Thyroid gland (tissue), 4 donors: ENCODE measurements at regions not wholly inside any gene's neighbourhood (a gene's known extent, or its start where the extent isn't known, plus 50 kb on each side); places are given as distances from the start of the nearest gene placed in this dataset.

ENCODE experiments used
- DNase-seq, 2 donors: peaks; one replicate each; pipeline ENCODE4 v3.0.0-alpha.2; 2019
- H3K27ac ChIP-seq, 3 donors: fragments of 200-600 bp; sonication (generic); 1 replicate in 2 of 3; 2 replicates in 1 of 3; pipeline ENCODE4 v1.5.1; 2016 to 2019; ENCODE audit warnings: mild to moderate bottlenecking in 1 of 3, moderate library complexity in 1 of 3
- H3K27me3 ChIP-seq: fragments of 200-600 bp; sonication (generic); one replicate; pipeline ENCODE4 v1.5.1; 2019
- H3K36me3 ChIP-seq, 2 donors: fragments of 200-600 bp; sonication (generic); one replicate each; pipeline ENCODE4 v1.5.1; 2016 to 2019
- H3K4me1 ChIP-seq, 2 donors: fragments of 200-600 bp; sonication (generic); one replicate each; pipeline ENCODE4 v1.5.1; 2017 to 2019
- H3K4me3 ChIP-seq, 3 donors: fragments of 200-600 bp; sonication (generic); replicated peaks in 1 of 3; 1 replicate in 2 of 3; 2 replicates in 1 of 3; pipeline ENCODE4 v1.5.1; 2016; ENCODE audit warnings: mild to moderate bottlenecking in 1 of 3
- H3K9me3 ChIP-seq: fragments of 200-600 bp; sonication (generic); one replicate; pipeline ENCODE4 v1.5.1; 2017
- CTCF ChIP-seq, 6 experiments: fragments of 200-600 bp in 3 of 6; fragments of 450-650 bp in 3 of 6; sonication (generic) in 3 of 6; IDR thresholded peaks; one replicate each; pipeline ENCODE4 v1.5.1; 2016 to 2019; ENCODE audit warnings: antibody characterized with exemption in 6 of 6, mild to moderate bottlenecking in 2 of 6, inconsistent platforms in 1 of 6, moderate library complexity in 1 of 6
- POLR2A ChIP-seq, 2 donors: fragments of 450-650 bp; IDR thresholded peaks; one replicate each; pipeline ENCODE4 v1.6.1; 2017; ENCODE audit warnings: antibody characterized with exemption in 2 of 2, mild to moderate bottlenecking in 2 of 2, moderate library complexity in 1 of 2
- WGBS, 2 donors: methylation state at CpG; one replicate each; pipeline ENCODE4 v1.1.5; 2017; 5-methylcytosine and 5-hydroxymethylcytosine counted together
- intact Hi-C: fragments of 100-400 bp; cut with DNase I; formaldehyde crosslinking; loops from one replicate; pipeline ENCODE4 v1.15.1; 2023

GRCh38 chr15:47885920-47886319 lies 168.6 kb downstream of the SEMA6D start:
- DNase-seq: no peak
- H3K4me1 ChIP-seq: no peaks in the 10 kb centered on the region
- H3K9me3 ChIP-seq: no peaks in the 10 kb centered on the region
- 62 to 73% methylated on average over 4 of the region's 4 CpGs for WGBS, 2 donors
- no peak overlapping the region for H3K27ac ChIP-seq
- intact Hi-C loops: no loop called here
- H3K4me3 ChIP-seq: no peak overlapping the region
- no peak for TF ChIP-seq POLR2A (IDR thresholded peaks at IDR 0.05)
- no peak for TF ChIP-seq CTCF (IDR thresholded peaks at IDR 0.05)
- H3K27me3 ChIP-seq: no peaks in the 10 kb centered on the region
- H3K36me3 ChIP-seq: no peaks in the 10 kb centered on the region

- WGBS, 2 donors: 88 to 89% methylated on average over 5 of the region's 5 CpGs
These were observed 170.0 kb downstream of the SEMA6D start for GRCh38 chr15:47887241-47887800.

GRCh38 chr15:47888385-47889100 lies 171.2 kb downstream of the SEMA6D start:
- Histone ChIP-seq H3K9me3 (no peaks in the 10 kb centered on the region), H3K27me3 (no peaks in the 10 kb centered on the region), H3K27ac (no peak overlapping the region), H3K4me3 (no peak overlapping the region), H3K4me1 (no peaks in the 10 kb centered on the region), H3K36me3 (no peaks in the 10 kb centered on the region)
- TF ChIP-seq CTCF (IDR thresholded peaks at IDR 0.05): no peak
- no peak for TF ChIP-seq POLR2A (IDR thresholded peaks at IDR 0.05)
- intact Hi-C loops: no loop called here
- no peak for DNase-seq
- 88 to 93% methylated on average over 2 of the region's 2 CpGs for WGBS, 2 donors

More at GRCh38 chr15:47887241-47887800, 170.0 kb downstream of the SEMA6D start:
- H3K4me1 ChIP-seq: no peaks in the 10 kb centered on the region
- no peaks in the 10 kb centered on the region for H3K27me3 ChIP-seq
- intact Hi-C loops: no loop called here
- no peak for DNase-seq
- H3K9me3 ChIP-seq: no peaks in the 10 kb centered on the region
- TF ChIP-seq CTCF (IDR thresholded peaks at IDR 0.05) (no peak), POLR2A (IDR thresholded peaks at IDR 0.05) (no peak)
- H3K36me3 ChIP-seq: no peaks in the 10 kb centered on the region
- H3K27ac ChIP-seq: no peak overlapping the region
- H3K4me3 ChIP-seq: no peak overlapping the region

- 63 to 67% methylated on average over 3 of the region's 3 CpGs for WGBS, 2 donors
These were observed 173.3 kb downstream of the SEMA6D start for GRCh38 chr15:47890397-47891150.

More at GRCh38 chr15:47890397-47891150, 173.3 kb downstream of the SEMA6D start:
- Histone ChIP-seq H3K27me3 (no peaks in the 10 kb centered on the region), H3K4me1 (no peaks in the 10 kb centered on the region), H3K27ac (no peak overlapping the region), H3K9me3 (no peaks in the 10 kb centered on the region), H3K36me3 (no peaks in the 10 kb centered on the region), H3K4me3 (no peak overlapping the region)
- no peak for DNase-seq
- TF ChIP-seq CTCF (IDR thresholded peaks at IDR 0.05) (no peak), POLR2A (IDR thresholded peaks at IDR 0.05) (no peak)
- intact Hi-C loops: no loop called here
